Endothelial cell of umbilical vein (primary cell): ENCODE measurements at regions not wholly inside any gene's neighbourhood (a gene's known extent, or its start where the extent isn't known, plus 50 kb on each side); places are given as distances from the start of the nearest gene placed in this dataset.

Experiments
- BruUV-seq: library from RNA; stranded (reverse); fragments of 400-500 nt; replicated peaks from 2 replicates; lab custom pipeline; 2021; lab: Mats Ljungman, UMichigan
- CTCF ChIA-PET: fragments of 300-600, 350-600 bp; sonication (Branson Sonifier 250); formaldehyde crosslinking; loops from one replicate; lab custom pipeline; 2021; ENCODE audit warnings: antibody characterized with exemption, inconsistent platforms; lab: Charles Lee
- POLR2A ChIA-PET: fragments of 300-600, 350-600 bp; sonication (Branson Sonifier 250); formaldehyde crosslinking; loops from one replicate; lab custom pipeline; 2021; ENCODE audit warnings: antibody characterized with exemption, inconsistent platforms; lab: Charles Lee
- DNase-seq: peaks from one replicate; pipeline ENCODE4 v3.0.0-alpha.2; 2011; ENCODE audit warnings: low read depth, low spot score
- FAIRE-seq: peaks from 2 replicates; lab custom pipeline; 2011; peaks lifted over from hg19 to GRCh38; lab: Jason Lieb, UNC
- H2AFZ ChIP-seq: 2 replicates; pipeline ENCODE4 v1.6.0; 2012; ENCODE audit warnings: low read depth, low read length, control low read depth, inconsistent platforms
- H3K27ac ChIP-seq: 2 replicates; pipeline ENCODE4 v1.5.1; 2011; ENCODE audit warnings: low read depth, mild to moderate bottlenecking, control low read depth, low read length, moderate library complexity; ENCODE audit not compliant: insufficient read depth
- H3K27me3 ChIP-seq, 2 experiments: 2 replicates each; pipeline versions ENCODE4 v1.6.0 to v1.6.1; 2011; ENCODE audit warnings: low read length in 2 of 2, mixed read lengths in 1 of 2; ENCODE audit not compliant: control insufficient read depth in 2 of 2, insufficient read depth in 2 of 2
- H3K36me3 ChIP-seq, 2 experiments: 2 replicates in 1 of 2; 3 replicates in 1 of 2; pipeline ENCODE4 v1.5.1; 2011; ENCODE audit warnings: low read length in 2 of 2, mild to moderate bottlenecking in 1 of 2, moderate library complexity in 1 of 2; ENCODE audit not compliant: control insufficient read depth in 2 of 2, insufficient read depth in 2 of 2; ENCODE audit errors: extremely low read depth in 1 of 2
- H3K4me1 ChIP-seq: 3 replicates; pipeline ENCODE4 v1.5.1; 2011; ENCODE audit warnings: mild to moderate bottlenecking, low read length; ENCODE audit not compliant: control insufficient read depth, insufficient read depth; ENCODE audit errors: extremely low read depth
- H3K4me2 ChIP-seq: 2 replicates; pipeline ENCODE4 v1.6.1; 2011; ENCODE audit warnings: low read length, control low read depth, mixed read lengths; ENCODE audit not compliant: insufficient read depth
- H3K4me3 ChIP-seq, 3 experiments: fragments of 200-600 bp in 1 of 3; sonication (generic), shearing (Covaris generic) in 1 of 3; replicated peaks in 1 of 3; 2 replicates each; pipeline ENCODE4 v1.5.1; 2011 to 2016; ENCODE audit warnings: control low read depth in 3 of 3, low read length in 3 of 3, mild to moderate bottlenecking in 2 of 3, inconsistent platforms in 1 of 3, low read depth in 1 of 3, moderate library complexity in 1 of 3; ENCODE audit not compliant: insufficient read depth in 1 of 3
- H3K79me2 ChIP-seq: 2 replicates; pipeline ENCODE4 v1.6.0; 2012; ENCODE audit warnings: low read length, inconsistent platforms; ENCODE audit not compliant: control insufficient read depth, insufficient read depth
- H3K9ac ChIP-seq: replicated peaks from 2 replicates; pipeline ENCODE3; 2011; ENCODE audit warnings: low read length, control low read depth; ENCODE audit not compliant: insufficient read depth; ENCODE audit errors: extremely low read depth
- H3K9me1 ChIP-seq: replicated peaks from 3 replicates; pipeline ENCODE4 v1.6.0; 2011; ENCODE audit warnings: mild to moderate bottlenecking, low read length; ENCODE audit not compliant: control insufficient read depth, insufficient read depth; ENCODE audit errors: extremely low read depth
- H3K9me3 ChIP-seq: replicated peaks from 2 replicates; pipeline ENCODE4 v1.5.1; 2012; ENCODE audit warnings: low read length, inconsistent platforms; ENCODE audit not compliant: control insufficient read depth, insufficient read depth
- H4K20me1 ChIP-seq: replicated peaks from 2 replicates; pipeline ENCODE3; 2011; ENCODE audit warnings: mild to moderate bottlenecking, low read length; ENCODE audit not compliant: control insufficient read depth, insufficient read depth; ENCODE audit errors: extremely low read depth
- EZH2 ChIP-seq: IDR thresholded peaks from 2 replicates; pipeline ENCODE4 v1.6.1; 2012; ENCODE audit warnings: borderline replicate concordance, low read depth, mild to moderate bottlenecking, moderate library complexity, low read length, inconsistent platforms; ENCODE audit not compliant: severe bottlenecking
- FOS ChIP-seq: IDR thresholded peaks from 2 replicates; pipeline ENCODE4 v1.6.1; 2011; ENCODE audit warnings: mild to moderate bottlenecking, low read length, moderate library complexity, borderline replicate concordance; ENCODE audit not compliant: insufficient read depth
- GATA2 ChIP-seq: IDR thresholded peaks from 2 replicates; pipeline ENCODE4 v1.7.0; 2011; ENCODE audit warnings: low read depth, mild to moderate bottlenecking, moderate library complexity, mixed read lengths, low read length; ENCODE audit not compliant: insufficient read length, insufficient read depth
- JUN ChIP-seq: IDR thresholded peaks from 2 replicates; pipeline ENCODE4 v1.6.1; 2011; ENCODE audit warnings: borderline replicate concordance, low read depth; ENCODE audit not compliant: insufficient read length, insufficient read depth
- MAX ChIP-seq: IDR thresholded peaks from 2 replicates; pipeline ENCODE4 v1.6.1; 2011; ENCODE audit not compliant: insufficient read depth, insufficient read length
- MYC ChIP-seq: IDR thresholded peaks from one replicate; pipeline ENCODE4 v1.6.1; 2011; ENCODE audit warnings: mild to moderate bottlenecking, low read depth, low read length
- POLR2A ChIP-seq: IDR thresholded peaks from 2 replicates; pipeline ENCODE4 v1.6.1; 2012; ENCODE audit warnings: low read depth, mild to moderate bottlenecking, control low read depth, low read length
- POLR2AphosphoS5 ChIP-seq: IDR thresholded peaks from 2 replicates; pipeline ENCODE4 v1.6.1; 2012; ENCODE audit warnings: low read depth, mild to moderate bottlenecking, control low read depth, low read length, moderate library complexity; ENCODE audit not compliant: insufficient read depth
- dilution Hi-C: fragments of 300-500 bp; cut with MboI; formaldehyde crosslinking; loops from one replicate; pipeline ENCODE4 v1.15.0; 2019; ENCODE audit warnings: low sequenced_read_pairs; ENCODE audit not compliant: extremely low pct_ligation_motif_present
- intact Hi-C: fragments of 100-400 bp; cut with micrococcal nuclease; formaldehyde crosslinking; loops from one replicate; pipeline ENCODE4 v1.10.0; 2022
- TF ChIP-seq, protein P1 (sequence below), 2 donors: IDR thresholded peaks; 1 replicate in 1 of 2; 2 replicates in 1 of 2; pipeline ENCODE4 v1.5.1; 2011; ENCODE audit warnings: low read length in 2 of 2, mild to moderate bottlenecking in 2 of 2, moderate library complexity in 2 of 2, control low read depth in 1 of 2, inconsistent platforms in 1 of 2, low read depth in 1 of 2; ENCODE audit not compliant: insufficient read depth in 1 of 2; ENCODE audit errors: extremely low read depth in 1 of 2

GRCh38 chr4:178427663-178428062 lies 985.4 kb upstream of the AGA start:
- FAIRE-seq (no peak), DNase-seq (no peak)
- ChIA-PET POLR2A (no interaction called here), CTCF (no interaction called here)
- H2AFZ ChIP-seq: no peak overlapping the region
- no peak overlapping the region for H3K27ac ChIP-seq
- no peak overlapping the region for H3K4me3 ChIP-seq
- no peaks in the 10 kb centered on the region for H3K27me3 ChIP-seq
- H3K9ac ChIP-seq: no peak overlapping the region
- TF ChIP-seq MAX: no peak
- TF ChIP-seq JUN: no peak
- TF ChIP-seq EZH2: no peak
- TF ChIP-seq FOS: no peak
- no peak for TF ChIP-seq GATA2
- TF ChIP-seq, protein P1, sequence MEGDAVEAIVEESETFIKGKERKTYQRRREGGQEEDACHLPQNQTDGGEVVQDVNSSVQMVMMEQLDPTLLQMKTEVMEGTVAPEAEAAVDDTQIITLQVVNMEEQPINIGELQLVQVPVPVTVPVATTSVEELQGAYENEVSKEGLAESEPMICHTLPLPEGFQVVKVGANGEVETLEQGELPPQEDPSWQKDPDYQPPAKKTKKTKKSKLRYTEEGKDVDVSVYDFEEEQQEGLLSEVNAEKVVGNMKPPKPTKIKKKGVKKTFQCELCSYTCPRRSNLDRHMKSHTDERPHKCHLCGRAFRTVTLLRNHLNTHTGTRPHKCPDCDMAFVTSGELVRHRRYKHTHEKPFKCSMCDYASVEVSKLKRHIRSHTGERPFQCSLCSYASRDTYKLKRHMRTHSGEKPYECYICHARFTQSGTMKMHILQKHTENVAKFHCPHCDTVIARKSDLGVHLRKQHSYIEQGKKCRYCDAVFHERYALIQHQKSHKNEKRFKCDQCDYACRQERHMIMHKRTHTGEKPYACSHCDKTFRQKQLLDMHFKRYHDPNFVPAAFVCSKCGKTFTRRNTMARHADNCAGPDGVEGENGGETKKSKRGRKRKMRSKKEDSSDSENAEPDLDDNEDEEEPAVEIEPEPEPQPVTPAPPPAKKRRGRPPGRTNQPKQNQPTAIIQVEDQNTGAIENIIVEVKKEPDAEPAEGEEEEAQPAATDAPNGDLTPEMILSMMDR (IDR thresholded peaks at IDR 0.05; ENCODE audit: extremely low read depth in 1 of 2, insufficient read depth in 1 of 2, low read depth in 1 of 2, low read length in 2 of 2): no peak
- TF ChIP-seq POLR2A: no peak
- TF ChIP-seq MYC: no peak
- no peak for TF ChIP-seq POLR2AphosphoS5
- no peaks in the 10 kb centered on the region for H3K4me1 ChIP-seq
- H4K20me1 ChIP-seq: no peaks in the 10 kb centered on the region
- intact Hi-C loops: no loop called here
- peaks cover 2% of the 10 kb centered on the region for H3K9me3 ChIP-seq
- no TSS peak for BruUV-seq
- no peak overlapping the region for H3K4me2 ChIP-seq
- no peaks in the 10 kb centered on the region for H3K9me1 ChIP-seq
- no peaks in the 10 kb centered on the region for H3K36me3 ChIP-seq
- dilution Hi-C loops: no loop called here
- no peaks in the 10 kb centered on the region for H3K79me2 ChIP-seq
